Keratinocyte (primary cell): ENCODE measurements at regions not wholly inside any gene's neighbourhood (a gene's known extent, or its start where the extent isn't known, plus 50 kb on each side); places are given as distances from the start of the nearest gene placed in this dataset.

Experiments used
- DNase-seq: peaks from one replicate; pipeline ENCODE4 v3.0.0-alpha.2; 2011; ENCODE audit warnings: low read depth, missing footprints, low spot score
- FAIRE-seq: peaks from 2 replicates; lab custom pipeline; 2011; peaks lifted over from hg19 to GRCh38; lab: Jason Lieb, UNC
- H2AFZ ChIP-seq: 2 replicates; pipeline ENCODE4 v1.6.0; 2012; ENCODE audit warnings: low read length, control low read depth, inconsistent platforms; ENCODE audit not compliant: control insufficient read depth
- H3K27ac ChIP-seq: 2 replicates; pipeline ENCODE4 v1.5.1; 2011; ENCODE audit warnings: low read length; ENCODE audit not compliant: control insufficient read depth, insufficient read depth
- H3K27me3 ChIP-seq: 3 replicates; pipeline ENCODE4 v1.6.0; 2011; ENCODE audit warnings: low read length; ENCODE audit not compliant: control insufficient read depth, insufficient read depth; ENCODE audit errors: extremely low read depth
- H3K36me3 ChIP-seq, 2 experiments: 2 replicates in 1 of 2; 3 replicates in 1 of 2; pipeline ENCODE4 v1.5.1; 2011; ENCODE audit warnings: low read length in 2 of 2, mild to moderate bottlenecking in 1 of 2; ENCODE audit not compliant: control insufficient read depth in 2 of 2, insufficient read depth in 2 of 2; ENCODE audit errors: extremely low read depth in 1 of 2
- H3K4me1 ChIP-seq: 3 replicates; pipeline ENCODE4 v1.5.1; 2011; ENCODE audit warnings: low read length; ENCODE audit not compliant: control insufficient read depth, insufficient read depth; ENCODE audit errors: extremely low read depth
- H3K4me2 ChIP-seq: 3 replicates; pipeline ENCODE4 v1.6.0; 2011; ENCODE audit warnings: low read depth, low read length; ENCODE audit not compliant: control insufficient read depth, insufficient read depth; ENCODE audit errors: extremely low read depth
- H3K4me3 ChIP-seq, 3 experiments: fragments of 200-600 bp in 1 of 3; sonication (generic) in 1 of 3; 2 replicates in 2 of 3; 3 replicates in 1 of 3; pipeline ENCODE4 v1.5.1; 2011 to 2016; ENCODE audit warnings: low read length in 3 of 3, mild to moderate bottlenecking in 3 of 3, control low read depth in 2 of 3, inconsistent platforms in 1 of 3, low read depth in 1 of 3, mixed read lengths in 1 of 3, mixed run types in 1 of 3, moderate library complexity in 1 of 3; ENCODE audit not compliant: control insufficient read depth in 2 of 3, insufficient read depth in 2 of 3; ENCODE audit errors: extremely low read depth in 1 of 3
- H3K79me2 ChIP-seq: 2 replicates; pipeline ENCODE4 v1.6.0; 2012; ENCODE audit warnings: low read length; ENCODE audit not compliant: control insufficient read depth, insufficient read depth
- H3K9ac ChIP-seq: 3 replicates; pipeline ENCODE4 v1.6.0; 2011; ENCODE audit warnings: low read length; ENCODE audit not compliant: control insufficient read depth, insufficient read depth; ENCODE audit errors: extremely low read depth
- H3K9me1 ChIP-seq: 3 replicates; pipeline ENCODE4 v1.6.0; 2011; ENCODE audit warnings: low read length; ENCODE audit not compliant: control insufficient read depth, insufficient read depth; ENCODE audit errors: extremely low read depth
- H3K9me3 ChIP-seq: 2 replicates; pipeline ENCODE4 v1.5.1; 2012; ENCODE audit warnings: low read depth, low read length; ENCODE audit not compliant: control insufficient read depth
- H4K20me1 ChIP-seq: 3 replicates; pipeline ENCODE4 v1.6.0; 2011; ENCODE audit warnings: low read length; ENCODE audit not compliant: control insufficient read depth, insufficient read depth; ENCODE audit errors: extremely low read depth
- EZH2 ChIP-seq: IDR thresholded peaks from one replicate; pipeline ENCODE4 v1.6.1; 2012; ENCODE audit warnings: inconsistent platforms, mild to moderate bottlenecking, low read length, moderate library complexity
- dilution Hi-C: fragments of 300-500 bp; cut with MboI; formaldehyde crosslinking; loops from one replicate; pipeline ENCODE4 v1.7.0; 2020; ENCODE audit warnings: low sequenced_read_pairs; ENCODE audit not compliant: extremely low pct_ligation_motif_present
- TF ChIP-seq, protein P1 (sequence below), 3 experiments: IDR thresholded peaks in 1 of 3; conservative IDR thresholded peaks in 1 of 3; optimal IDR thresholded peaks in 1 of 3; 2 replicates in 2 of 3; 3 replicates in 1 of 3; pipeline versions ENCODE3 to v1.5.1; 2011; ENCODE audit warnings: low read length in 3 of 3, mild to moderate bottlenecking in 3 of 3, moderate library complexity in 2 of 3, control low read depth in 1 of 3, inconsistent platforms in 1 of 3; ENCODE audit not compliant: insufficient read depth in 2 of 3; ENCODE audit errors: extremely low read depth in 1 of 3

DNA sequence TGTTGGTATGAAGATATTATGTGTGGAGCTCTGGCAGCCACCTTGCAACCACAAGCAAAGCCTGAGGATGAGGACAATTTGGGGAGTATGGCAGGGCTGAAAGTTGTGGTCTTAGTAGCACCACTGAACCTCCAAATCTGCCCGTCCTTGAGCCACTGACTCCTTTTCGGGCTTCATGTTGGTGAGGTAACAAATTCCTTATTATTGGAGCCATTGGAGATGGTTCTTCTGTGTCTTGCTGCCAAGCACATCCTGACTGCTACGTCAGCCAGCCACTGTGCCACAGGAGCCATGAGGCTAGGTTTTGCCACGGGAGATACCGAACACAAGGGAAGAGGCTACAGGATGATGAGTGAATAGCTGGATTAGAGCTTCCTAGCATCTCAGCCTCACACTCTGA, 201.6 kb downstream of the BMP7 start:
- H3K4me2 ChIP-seq = no peak overlapping the region
- H3K4me3 ChIP-seq = no peak overlapping the region
- peaks cover 11% of the 10 kb centered on the region for H3K4me1 ChIP-seq
- H3K27me3 ChIP-seq = peaks cover 10% of the 10 kb centered on the region
- no peak overlapping the region for H3K9ac ChIP-seq
- no peaks in the 10 kb centered on the region for H4K20me1 ChIP-seq
- TF ChIP-seq, protein P1, sequence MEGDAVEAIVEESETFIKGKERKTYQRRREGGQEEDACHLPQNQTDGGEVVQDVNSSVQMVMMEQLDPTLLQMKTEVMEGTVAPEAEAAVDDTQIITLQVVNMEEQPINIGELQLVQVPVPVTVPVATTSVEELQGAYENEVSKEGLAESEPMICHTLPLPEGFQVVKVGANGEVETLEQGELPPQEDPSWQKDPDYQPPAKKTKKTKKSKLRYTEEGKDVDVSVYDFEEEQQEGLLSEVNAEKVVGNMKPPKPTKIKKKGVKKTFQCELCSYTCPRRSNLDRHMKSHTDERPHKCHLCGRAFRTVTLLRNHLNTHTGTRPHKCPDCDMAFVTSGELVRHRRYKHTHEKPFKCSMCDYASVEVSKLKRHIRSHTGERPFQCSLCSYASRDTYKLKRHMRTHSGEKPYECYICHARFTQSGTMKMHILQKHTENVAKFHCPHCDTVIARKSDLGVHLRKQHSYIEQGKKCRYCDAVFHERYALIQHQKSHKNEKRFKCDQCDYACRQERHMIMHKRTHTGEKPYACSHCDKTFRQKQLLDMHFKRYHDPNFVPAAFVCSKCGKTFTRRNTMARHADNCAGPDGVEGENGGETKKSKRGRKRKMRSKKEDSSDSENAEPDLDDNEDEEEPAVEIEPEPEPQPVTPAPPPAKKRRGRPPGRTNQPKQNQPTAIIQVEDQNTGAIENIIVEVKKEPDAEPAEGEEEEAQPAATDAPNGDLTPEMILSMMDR (optimal IDR thresholded peaks at IDR 0.05 in 1 of 3, IDR thresholded peaks at IDR 0.05 in 1 of 3, conservative IDR thresholded peaks at IDR 0.05 in 1 of 3; ENCODE audit: extremely low read depth in 1 of 3, insufficient read depth in 2 of 3, low read length in 3 of 3) = no peak
- TF ChIP-seq EZH2 = no peak
- FAIRE-seq = no peak
- dilution Hi-C loops = no loop called here
- H3K27ac ChIP-seq = no peak overlapping the region
- H3K9me3 ChIP-seq = no peaks in the 10 kb centered on the region
- no peaks in the 10 kb centered on the region for H3K36me3 ChIP-seq
- no peaks in the 10 kb centered on the region for H3K79me2 ChIP-seq
- no peak overlapping the region for H2AFZ ChIP-seq
- H3K9me1 ChIP-seq = no peaks in the 10 kb centered on the region
- DNase-seq = no peak

DNA sequence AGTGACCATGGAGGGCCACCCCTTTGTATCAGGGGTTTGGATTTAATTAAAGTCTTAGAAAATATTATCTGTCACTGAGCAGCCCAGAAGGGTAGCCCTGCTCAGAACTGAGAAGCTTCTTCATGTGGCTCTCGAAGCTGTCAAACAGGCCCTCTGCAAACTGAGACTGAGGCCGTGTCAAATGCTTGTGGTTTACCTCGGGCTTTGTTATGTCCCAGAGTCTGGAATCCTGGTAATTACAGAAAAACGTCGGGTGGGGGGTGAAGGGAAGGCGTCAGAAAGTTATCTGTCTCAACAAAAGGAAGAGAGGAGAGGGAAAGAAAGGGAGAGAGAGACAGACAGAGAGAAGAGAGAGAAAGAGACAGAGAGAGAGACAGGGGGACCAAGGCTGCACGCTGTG, 200.8 kb downstream of the BMP7 start:
- dilution Hi-C loops = no loop called here
- no peak overlapping the region for H3K9ac ChIP-seq
- no peak for DNase-seq
- peaks cover 6% of the 10 kb centered on the region for H3K4me1 ChIP-seq
- no peak overlapping the region for H2AFZ ChIP-seq
- no peak for TF ChIP-seq EZH2
- TF ChIP-seq, protein P1 (optimal IDR thresholded peaks at IDR 0.05 in 1 of 3, IDR thresholded peaks at IDR 0.05 in 1 of 3, conservative IDR thresholded peaks at IDR 0.05 in 1 of 3; ENCODE audit: extremely low read depth in 1 of 3, insufficient read depth in 2 of 3, low read length in 3 of 3) = no peak
- no peak overlapping the region for H3K4me2 ChIP-seq
- no peaks in the 10 kb centered on the region for H4K20me1 ChIP-seq
- H3K9me1 ChIP-seq = no peaks in the 10 kb centered on the region
- FAIRE-seq = no peak
- H3K36me3 ChIP-seq = no peaks in the 10 kb centered on the region
- H3K4me3 ChIP-seq = no peak overlapping the region
- peaks cover 18% of the 10 kb centered on the region for H3K27me3 ChIP-seq
- no peaks in the 10 kb centered on the region for H3K9me3 ChIP-seq
- no peak overlapping the region for H3K27ac ChIP-seq
- no peaks in the 10 kb centered on the region for H3K79me2 ChIP-seq
